KMS-11 (cell line): ENCODE measurements at regions not wholly inside any gene's neighbourhood (a gene's known extent, or its start where the extent isn't known, plus 50 kb on each side); places are given as distances from the start of the nearest gene placed in this dataset.

ENCODE experiments used
- H2AFZ ChIP-seq: fragments of 200-600 bp; sonication (generic); 2 replicates; pipeline ENCODE4 v1.6.1; 2016; ENCODE audit warnings: antibody characterized with exemption, mixed run types, low read depth
- H3K27ac ChIP-seq: fragments of 200-600 bp; sonication (generic); 2 replicates; pipeline ENCODE4 v1.6.1; 2016; ENCODE audit warnings: mild to moderate bottlenecking, mixed run types
- H3K27me3 ChIP-seq: fragments of 200-600 bp; sonication (generic); 2 replicates; pipeline ENCODE4 v1.6.1; 2017; ENCODE audit warnings: mild to moderate bottlenecking, low read depth, mixed run types, moderate library complexity; ENCODE audit not compliant: insufficient read depth
- H3K36me3 ChIP-seq: fragments of 200-600 bp; sonication (generic); 2 replicates; pipeline ENCODE4 v1.6.1; 2017; ENCODE audit warnings: mild to moderate bottlenecking, mixed run types; ENCODE audit not compliant: insufficient read depth
- H3K4me1 ChIP-seq: fragments of 200-600 bp; sonication (generic); 2 replicates; pipeline ENCODE4 v1.6.1; 2016; ENCODE audit warnings: mild to moderate bottlenecking, low read depth, mixed run types; ENCODE audit not compliant: poor library complexity, severe bottlenecking
- H3K4me2 ChIP-seq: fragments of 200-600 bp; sonication (generic); 2 replicates; pipeline ENCODE4 v1.7.0; 2016; ENCODE audit warnings: mild to moderate bottlenecking, mixed run types
- H3K4me3 ChIP-seq: fragments of 200-600 bp; sonication (generic); IDR thresholded peaks from 2 replicates; pipeline ENCODE4 v1.6.1; 2017; ENCODE audit warnings: low read depth, low read length, mixed read lengths; ENCODE audit not compliant: insufficient read depth
- H3K79me2 ChIP-seq: fragments of 200-600 bp; sonication (generic); 2 replicates; pipeline ENCODE4 v1.6.1; 2016; ENCODE audit warnings: low read depth, mixed run types; ENCODE audit not compliant: insufficient read depth
- H3K9ac ChIP-seq: fragments of 200-600 bp; sonication (generic); 2 replicates; pipeline ENCODE4 v1.6.1; 2016; ENCODE audit warnings: mild to moderate bottlenecking, mixed run types
- H4K20me1 ChIP-seq: fragments of 200-600 bp; sonication (generic); 2 replicates; pipeline ENCODE4 v1.6.1; 2016; ENCODE audit warnings: mild to moderate bottlenecking, mixed run types; ENCODE audit not compliant: insufficient read depth
- TF ChIP-seq, protein P1 (sequence below): fragments of 200-600 bp; sonication (generic); conservative IDR thresholded peaks from 2 replicates; pipeline ENCODE4 v1.6.1; 2017; ENCODE audit warnings: low read depth, mild to moderate bottlenecking, antibody characterized with exemption, low read length, moderate library complexity, mixed read lengths

DNA sequence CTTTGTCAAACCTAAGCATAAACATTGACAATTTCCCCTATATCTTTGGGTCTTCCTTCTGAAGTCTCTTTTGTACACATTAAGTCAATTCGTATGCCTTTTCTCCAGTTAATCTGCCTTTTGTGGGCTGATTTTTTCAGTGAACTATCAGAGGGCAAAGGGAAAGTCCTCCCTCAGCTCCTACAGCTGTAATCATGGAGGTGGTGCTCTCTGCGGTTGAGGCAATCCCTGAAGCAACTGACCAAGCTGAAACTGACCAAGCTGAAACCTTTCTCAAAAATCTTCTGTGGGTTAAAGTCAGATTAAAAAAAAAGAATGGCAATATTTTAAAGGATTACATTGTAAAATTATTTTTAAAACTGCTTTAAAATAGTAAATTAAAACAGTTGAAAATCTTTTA, 105.8 kb upstream of the DNAJC10 start:
- TF ChIP-seq, protein P1, sequence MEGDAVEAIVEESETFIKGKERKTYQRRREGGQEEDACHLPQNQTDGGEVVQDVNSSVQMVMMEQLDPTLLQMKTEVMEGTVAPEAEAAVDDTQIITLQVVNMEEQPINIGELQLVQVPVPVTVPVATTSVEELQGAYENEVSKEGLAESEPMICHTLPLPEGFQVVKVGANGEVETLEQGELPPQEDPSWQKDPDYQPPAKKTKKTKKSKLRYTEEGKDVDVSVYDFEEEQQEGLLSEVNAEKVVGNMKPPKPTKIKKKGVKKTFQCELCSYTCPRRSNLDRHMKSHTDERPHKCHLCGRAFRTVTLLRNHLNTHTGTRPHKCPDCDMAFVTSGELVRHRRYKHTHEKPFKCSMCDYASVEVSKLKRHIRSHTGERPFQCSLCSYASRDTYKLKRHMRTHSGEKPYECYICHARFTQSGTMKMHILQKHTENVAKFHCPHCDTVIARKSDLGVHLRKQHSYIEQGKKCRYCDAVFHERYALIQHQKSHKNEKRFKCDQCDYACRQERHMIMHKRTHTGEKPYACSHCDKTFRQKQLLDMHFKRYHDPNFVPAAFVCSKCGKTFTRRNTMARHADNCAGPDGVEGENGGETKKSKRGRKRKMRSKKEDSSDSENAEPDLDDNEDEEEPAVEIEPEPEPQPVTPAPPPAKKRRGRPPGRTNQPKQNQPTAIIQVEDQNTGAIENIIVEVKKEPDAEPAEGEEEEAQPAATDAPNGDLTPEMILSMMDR, result no peak
- Histone ChIP-seq H3K36me3 (no peaks in the 10 kb centered on the region), H3K4me2 (no peak overlapping the region), H3K4me3 (no peak overlapping the region), H3K27ac (no peak overlapping the region), H3K27me3 (no peaks in the 10 kb centered on the region), H4K20me1 (no peaks in the 10 kb centered on the region), H3K4me1 (no peaks in the 10 kb centered on the region), H3K9ac (no peak overlapping the region), H3K79me2 (no peaks in the 10 kb centered on the region), H2AFZ (no peak overlapping the region)

DNA sequence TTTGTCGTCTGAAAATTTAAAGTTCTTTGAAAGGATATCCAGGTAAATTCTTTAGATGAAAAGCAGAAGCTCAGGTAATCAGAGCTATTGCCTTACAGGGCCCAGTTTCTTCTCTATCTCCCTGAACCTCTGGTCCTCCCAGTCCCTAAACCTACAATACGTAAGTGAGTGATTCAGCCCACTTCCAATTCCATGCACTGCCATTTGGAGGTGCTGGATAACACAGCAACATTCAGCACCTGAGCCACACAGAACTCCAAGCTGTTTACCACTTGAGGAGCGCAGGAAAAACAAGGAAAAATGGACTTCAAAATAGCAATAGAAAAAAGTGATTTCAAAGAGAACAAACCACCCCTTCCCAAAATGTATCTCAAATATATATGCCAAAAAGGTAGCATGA, 105.0 kb upstream of the DNAJC10 start:
- Histone ChIP-seq H3K4me2 (no peak overlapping the region), H2AFZ (no peak overlapping the region), H3K36me3 (no peaks in the 10 kb centered on the region), H3K27me3 (no peaks in the 10 kb centered on the region), H3K79me2 (no peaks in the 10 kb centered on the region), H3K4me3 (no peak overlapping the region), H4K20me1 (no peaks in the 10 kb centered on the region), H3K9ac (no peak overlapping the region), H3K4me1 (no peaks in the 10 kb centered on the region), H3K27ac (no peak overlapping the region)
- TF ChIP-seq, protein P1, result no peak

DNA sequence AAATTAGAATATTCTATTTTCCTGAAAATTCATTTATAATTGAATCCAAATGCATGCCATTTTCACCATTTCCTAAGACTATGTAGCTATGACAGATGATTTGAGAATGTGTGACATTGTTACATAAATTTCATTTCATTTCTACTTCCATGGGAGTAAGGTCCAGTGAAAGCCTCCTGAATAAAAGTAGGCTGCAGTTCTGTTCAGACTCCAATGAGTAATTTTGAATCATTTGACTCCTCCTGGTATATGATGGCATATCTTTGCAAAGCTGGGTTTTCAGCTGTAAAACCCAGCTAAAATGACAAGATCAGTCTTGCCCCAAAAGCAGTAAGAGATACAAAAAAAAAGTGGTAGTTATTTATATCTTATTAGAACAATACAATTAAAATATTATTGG, 101.0 kb upstream of the DNAJC10 start:
- Histone ChIP-seq H3K79me2 (no peaks in the 10 kb centered on the region), H2AFZ (no peak overlapping the region), H3K36me3 (no peaks in the 10 kb centered on the region), H3K4me2 (no peak overlapping the region), H4K20me1 (no peaks in the 10 kb centered on the region), H3K4me3 (no peak overlapping the region), H3K27me3 (no peaks in the 10 kb centered on the region), H3K27ac (no peak overlapping the region), H3K9ac (no peak overlapping the region), H3K4me1 (no peaks in the 10 kb centered on the region)
- TF ChIP-seq, protein P1, result no peak

DNA sequence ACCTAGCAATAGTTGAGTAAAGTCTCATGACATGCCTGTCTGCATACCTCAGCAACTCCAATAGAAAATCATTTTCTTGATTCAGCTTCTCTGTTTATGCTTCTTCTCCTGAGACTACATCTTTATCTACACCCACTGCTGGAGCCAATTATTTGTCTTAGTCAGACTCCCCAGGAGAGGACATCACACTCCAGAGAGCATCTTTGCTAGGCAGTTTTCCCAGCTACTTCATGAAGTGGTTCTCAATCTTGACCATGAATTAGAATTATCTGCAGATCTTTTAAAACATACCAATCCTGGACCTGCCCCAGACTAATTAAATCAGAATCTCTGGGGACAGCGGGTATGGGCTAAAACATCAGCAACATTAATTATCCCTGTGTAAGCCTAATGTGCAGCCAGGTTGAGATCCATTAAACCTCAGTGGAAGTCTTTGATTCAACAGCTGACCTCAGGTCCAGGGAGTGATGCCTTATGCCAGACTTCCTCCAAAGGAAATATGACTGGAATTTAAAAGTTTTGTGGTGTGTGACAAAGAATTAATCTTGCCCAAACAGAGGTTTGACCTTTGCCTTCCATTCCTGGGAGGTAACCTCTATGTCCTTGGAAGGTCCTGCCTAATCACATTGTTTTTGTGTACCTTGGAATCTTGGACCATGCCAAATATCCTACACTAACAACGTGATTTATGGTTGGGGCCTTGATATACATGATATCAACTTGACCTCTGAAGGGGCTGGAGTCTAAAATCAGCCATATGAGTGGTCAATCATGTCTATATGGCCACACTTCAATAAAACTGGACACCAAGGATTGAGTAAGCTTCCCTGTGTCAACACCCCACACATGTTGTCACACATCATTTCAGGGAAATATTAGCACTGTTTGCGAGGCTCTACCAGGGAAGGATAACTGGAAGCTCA, 99.3 kb upstream of the DNAJC10 start:
- Histone ChIP-seq H3K27ac (no peak overlapping the region), H3K36me3 (no peaks in the 10 kb centered on the region), H3K4me2 (no peak overlapping the region), H2AFZ (no peak overlapping the region), H3K27me3 (no peaks in the 10 kb centered on the region), H3K4me1 (no peaks in the 10 kb centered on the region), H3K9ac (no peak overlapping the region), H4K20me1 (no peaks in the 10 kb centered on the region), H3K4me3 (no peak overlapping the region), H3K79me2 (no peaks in the 10 kb centered on the region)
- TF ChIP-seq, protein P1, result no peak
